Esophagus squamous epithelium (tissue), 4 donors: ENCODE measurements at regions not wholly inside any gene's neighbourhood (a gene's known extent, or its start where the extent isn't known, plus 50 kb on each side); places are given as distances from the start of the nearest gene placed in this dataset.

Source experiments
- POLR2A ChIP-seq, 4 donors: fragments of 450-650 bp; IDR thresholded peaks; one replicate each; pipeline ENCODE4 v1.6.1; 2017; ENCODE audit warnings: antibody characterized with exemption in 4 of 4, mild to moderate bottlenecking in 4 of 4, moderate library complexity in 3 of 4
- TF ChIP-seq, protein P1 (sequence below), 6 experiments: fragments of 450-650 bp in 4 of 6; fragments of 200-600 bp in 2 of 6; sonication (generic) in 2 of 6; IDR thresholded peaks; one replicate each; pipeline ENCODE4 v1.5.1; 2016 to 2019; ENCODE audit warnings: antibody characterized with exemption in 6 of 6, mild to moderate bottlenecking in 4 of 6, moderate library complexity in 4 of 6

- TF ChIP-seq, protein P1, sequence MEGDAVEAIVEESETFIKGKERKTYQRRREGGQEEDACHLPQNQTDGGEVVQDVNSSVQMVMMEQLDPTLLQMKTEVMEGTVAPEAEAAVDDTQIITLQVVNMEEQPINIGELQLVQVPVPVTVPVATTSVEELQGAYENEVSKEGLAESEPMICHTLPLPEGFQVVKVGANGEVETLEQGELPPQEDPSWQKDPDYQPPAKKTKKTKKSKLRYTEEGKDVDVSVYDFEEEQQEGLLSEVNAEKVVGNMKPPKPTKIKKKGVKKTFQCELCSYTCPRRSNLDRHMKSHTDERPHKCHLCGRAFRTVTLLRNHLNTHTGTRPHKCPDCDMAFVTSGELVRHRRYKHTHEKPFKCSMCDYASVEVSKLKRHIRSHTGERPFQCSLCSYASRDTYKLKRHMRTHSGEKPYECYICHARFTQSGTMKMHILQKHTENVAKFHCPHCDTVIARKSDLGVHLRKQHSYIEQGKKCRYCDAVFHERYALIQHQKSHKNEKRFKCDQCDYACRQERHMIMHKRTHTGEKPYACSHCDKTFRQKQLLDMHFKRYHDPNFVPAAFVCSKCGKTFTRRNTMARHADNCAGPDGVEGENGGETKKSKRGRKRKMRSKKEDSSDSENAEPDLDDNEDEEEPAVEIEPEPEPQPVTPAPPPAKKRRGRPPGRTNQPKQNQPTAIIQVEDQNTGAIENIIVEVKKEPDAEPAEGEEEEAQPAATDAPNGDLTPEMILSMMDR (IDR thresholded peaks at IDR 0.05), result no peak
- TF ChIP-seq POLR2A (IDR thresholded peaks at IDR 0.05), result no peak
Measured at GRCh38 chr18:39199231-39199855, 1633.7 kb upstream of the CELF4 start.
